ENCODE measurements at regions not wholly inside any gene's neighbourhood (a gene's known extent, or its start where the extent isn't known, plus 50 kb on each side); places are given as distances from the start of the nearest gene placed in this dataset.

DNA sequence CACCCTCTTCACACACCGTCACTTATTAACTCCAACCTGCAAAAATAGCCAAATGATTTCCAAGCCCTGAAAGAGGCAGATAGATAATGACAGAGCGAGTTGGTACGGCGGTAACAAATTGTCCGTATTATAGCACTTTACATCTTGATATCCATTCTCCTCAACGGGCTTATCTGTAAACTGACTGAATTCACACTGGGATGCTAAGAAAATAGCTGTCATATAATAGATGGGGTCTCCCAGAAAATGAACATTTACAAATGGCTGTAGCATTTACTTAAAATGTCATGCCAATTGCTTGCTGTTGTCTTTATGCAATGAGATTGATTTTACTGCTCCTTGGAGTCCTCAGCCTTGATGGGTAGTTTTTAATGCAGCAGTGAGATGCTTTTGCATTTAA lies 225.8 kb upstream of the SDK2 start:
- Histone ChIP-seq H3K27me3 (peaks cover 0 to 12% (median 0%) of the 10 kb centered on the region in 9 donors), H3K4me1 (peaks cover 0 to under 1% (median 0%) of the 10 kb centered on the region in 12 donors), H3K9me3 (no peaks in the 10 kb centered on the region), H3K36me3 (no peaks in the 10 kb centered on the region), H3K27ac (no peak overlapping the region), H3K4me3 (no peak overlapping the region)
- ATAC-seq: no peak
- TF ChIP-seq POLR2A (IDR thresholded peaks at IDR 0.05): no peak
- TF ChIP-seq, protein P1, sequence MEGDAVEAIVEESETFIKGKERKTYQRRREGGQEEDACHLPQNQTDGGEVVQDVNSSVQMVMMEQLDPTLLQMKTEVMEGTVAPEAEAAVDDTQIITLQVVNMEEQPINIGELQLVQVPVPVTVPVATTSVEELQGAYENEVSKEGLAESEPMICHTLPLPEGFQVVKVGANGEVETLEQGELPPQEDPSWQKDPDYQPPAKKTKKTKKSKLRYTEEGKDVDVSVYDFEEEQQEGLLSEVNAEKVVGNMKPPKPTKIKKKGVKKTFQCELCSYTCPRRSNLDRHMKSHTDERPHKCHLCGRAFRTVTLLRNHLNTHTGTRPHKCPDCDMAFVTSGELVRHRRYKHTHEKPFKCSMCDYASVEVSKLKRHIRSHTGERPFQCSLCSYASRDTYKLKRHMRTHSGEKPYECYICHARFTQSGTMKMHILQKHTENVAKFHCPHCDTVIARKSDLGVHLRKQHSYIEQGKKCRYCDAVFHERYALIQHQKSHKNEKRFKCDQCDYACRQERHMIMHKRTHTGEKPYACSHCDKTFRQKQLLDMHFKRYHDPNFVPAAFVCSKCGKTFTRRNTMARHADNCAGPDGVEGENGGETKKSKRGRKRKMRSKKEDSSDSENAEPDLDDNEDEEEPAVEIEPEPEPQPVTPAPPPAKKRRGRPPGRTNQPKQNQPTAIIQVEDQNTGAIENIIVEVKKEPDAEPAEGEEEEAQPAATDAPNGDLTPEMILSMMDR (IDR thresholded peaks at IDR 0.05): no peak
- WGBS, 4 donors: 80 to 87% (median 82%) methylated on average over 6 of the region's 6 CpGs
- intact Hi-C loops (cut with DNase I): no loop called here
- no peak for DNase-seq

DNA sequence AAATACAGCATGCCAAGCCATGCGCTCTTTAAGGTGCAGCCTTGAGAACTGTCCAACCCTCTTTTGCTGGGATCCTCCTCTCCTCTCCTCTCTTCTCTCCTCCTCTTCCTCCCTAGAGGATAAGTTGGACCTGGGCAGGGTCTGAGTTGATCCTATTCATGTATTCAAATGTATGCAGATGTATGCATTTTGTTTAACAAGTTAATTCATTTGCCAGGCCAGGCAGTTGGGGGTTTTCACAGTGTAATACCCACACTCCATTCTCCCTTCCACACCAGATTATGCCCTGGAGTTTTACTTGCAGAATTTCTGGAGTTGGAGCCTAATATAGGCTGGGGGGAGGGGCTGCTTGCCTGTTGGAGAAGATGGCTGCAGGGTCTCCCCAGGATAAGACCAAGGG lies 226.2 kb upstream of the SDK2 start:
- ATAC-seq (no peak), DNase-seq (no peak)
- TF ChIP-seq, protein P1 (IDR thresholded peaks at IDR 0.05): no peak
- no peak for TF ChIP-seq POLR2A (IDR thresholded peaks at IDR 0.05)
- WGBS, 4 donors: 73 to 93% (median 90%) methylated on average over 1 of the region's 1 CpG
- no peak overlapping the region for H3K4me3 ChIP-seq
- no peaks in the 10 kb centered on the region for H3K9me3 ChIP-seq
- no peak overlapping the region for H3K27ac ChIP-seq
- H3K27me3 ChIP-seq: peaks cover 0 to 12% (median 0%) of the 10 kb centered on the region in 9 donors
- H3K4me1 ChIP-seq: peaks cover 0 to 5% (median 0%) of the 10 kb centered on the region in 12 donors
- intact Hi-C loops (cut with DNase I): no loop called here
- H3K36me3 ChIP-seq: no peaks in the 10 kb centered on the region

DNA sequence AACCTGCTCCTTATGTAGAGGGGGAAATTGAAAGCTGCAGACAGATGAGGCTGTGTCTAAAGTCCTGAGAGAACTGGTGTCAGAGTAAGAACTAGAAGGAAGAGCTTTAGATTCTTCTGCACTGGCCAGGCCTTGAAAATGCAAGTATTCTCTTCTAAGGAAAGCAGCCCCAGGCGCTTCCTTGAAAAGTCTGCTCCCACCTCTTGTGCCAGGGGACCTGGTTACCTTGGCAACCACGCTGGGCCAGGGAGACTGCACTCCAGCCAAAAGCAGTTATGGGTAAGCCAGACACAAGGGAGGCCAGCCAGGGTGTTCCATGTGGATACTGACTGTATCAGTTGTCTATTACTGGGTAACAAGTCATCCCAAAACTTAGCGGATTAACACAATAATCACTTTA lies 228.6 kb upstream of the SDK2 start:
- Histone ChIP-seq H3K27ac (no peak overlapping the region), H3K4me1 (peaks cover 0 to 5% (median 0%) of the 10 kb centered on the region in 12 donors), H3K27me3 (peaks cover 0 to 13% (median 0%) of the 10 kb centered on the region in 9 donors), H3K9me3 (no peaks in the 10 kb centered on the region), H3K36me3 (no peaks in the 10 kb centered on the region), H3K4me3 (no peak overlapping the region)
- no peak for DNase-seq
- intact Hi-C loops (cut with DNase I): no loop called here
- 73 to 82% (median 79%) methylated on average over 3 of the region's 3 CpGs for WGBS, 4 donors
- no peak for ATAC-seq
- no peak for TF ChIP-seq POLR2A (IDR thresholded peaks at IDR 0.05)
- TF ChIP-seq, protein P1 (IDR thresholded peaks at IDR 0.05): no peak

DNA sequence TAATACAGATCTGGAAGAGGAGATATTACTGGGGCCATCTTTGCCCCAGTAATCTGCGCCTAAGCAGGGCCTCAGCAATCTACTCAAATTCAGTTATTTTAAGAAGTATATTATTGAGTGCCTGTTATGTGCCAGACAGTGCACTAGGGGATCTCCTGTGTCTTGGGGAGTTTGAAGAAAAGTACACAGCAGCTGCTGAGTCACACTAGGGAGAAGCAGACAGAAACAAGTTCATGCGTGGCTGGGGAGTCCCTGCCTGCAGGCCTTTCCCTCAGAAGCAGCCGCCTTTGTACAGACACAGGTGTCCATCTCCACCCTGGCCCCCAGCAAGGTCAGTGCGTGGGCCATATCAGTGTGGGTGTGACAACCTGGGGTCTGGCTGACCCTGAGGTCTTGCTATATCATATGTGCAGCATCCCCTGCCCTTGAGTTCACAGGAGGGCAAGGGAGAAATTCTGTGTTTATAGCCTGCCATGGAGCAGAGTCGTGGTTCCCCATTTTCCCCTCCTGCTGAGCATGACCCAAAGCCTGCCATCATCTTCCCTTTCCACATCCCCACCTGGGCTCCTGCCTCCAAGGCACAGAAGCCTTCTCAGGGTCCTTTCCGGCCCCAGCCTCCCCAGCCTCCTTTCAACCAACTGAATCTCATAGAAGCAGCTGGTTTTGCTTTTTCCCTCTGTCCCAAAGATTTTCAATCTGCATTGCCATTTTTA lies 229.9 kb upstream of the SDK2 start:
- intact Hi-C loops (cut with DNase I): no loop called here
- H3K4me3 ChIP-seq: no peak overlapping the region
- no peak for TF ChIP-seq POLR2A (IDR thresholded peaks at IDR 0.05)
- TF ChIP-seq, protein P1 (IDR thresholded peaks at IDR 0.05): no peak
- ATAC-seq: no peak
- H3K27ac ChIP-seq: no peak overlapping the region
- H3K27me3 ChIP-seq: peaks cover 0 to 10% (median 0%) of the 10 kb centered on the region in 9 donors
- no peaks in the 10 kb centered on the region for H3K9me3 ChIP-seq
- no peak for DNase-seq
- H3K36me3 ChIP-seq: no peaks in the 10 kb centered on the region
- H3K4me1 ChIP-seq: peaks cover 0 to 5% (median 0%) of the 10 kb centered on the region in 12 donors
- 77 to 89% (median 84%) methylated on average over 6 of the region's 6 CpGs for WGBS, 4 donors
